Adrenal gland (tissue), 9 donors: ENCODE measurements at regions not wholly inside any gene's neighbourhood (a gene's known extent, or its start where the extent isn't known, plus 50 kb on each side); places are given as distances from the start of the nearest gene placed in this dataset.
"Not testable (repeated sequence)": the region's sequence is repeated elsewhere in the genome, so short reads cannot be mapped to it uniquely, and the experiment has no call there.

Experiments used
- DNase-seq, 7 donors: peaks; one replicate each; pipeline ENCODE4 v3.0.0-alpha.2; 2019 to 2020
- H3K27ac ChIP-seq, 5 donors: fragments of 200-600 bp; sonication (generic) in 4 of 5; 1 replicate in 3 of 5; 2 replicates in 2 of 5; pipeline versions ENCODE4 v1.5.1 to v1.8.0; 2016 to 2020; ENCODE audit warnings: mild to moderate bottlenecking in 1 of 5
- H3K27me3 ChIP-seq: fragments of 200-600 bp; 2 replicates; pipeline ENCODE4 v1.8.0; 2021
- H3K36me3 ChIP-seq, 2 donors: fragments of 200-600 bp; replicated peaks in 1 of 2; 1 replicate in 1 of 2; 2 replicates in 1 of 2; pipeline versions ENCODE4 v1.5.1 to v1.8.0; 2018 to 2022
- H3K4me1 ChIP-seq, 2 donors: fragments of 200-600 bp; replicated peaks in 1 of 2; 1 replicate in 1 of 2; 2 replicates in 1 of 2; pipeline versions ENCODE4 v1.5.1 to v1.8.0; 2018 to 2021
- H3K4me3 ChIP-seq, 4 donors: fragments of 200-600 bp; sonication (generic) in 3 of 4; one replicate each; pipeline ENCODE4 v1.5.1; 2016 to 2018
- H3K9me3 ChIP-seq, 3 donors: fragments of 200-600 bp; sonication (generic) in 1 of 3; replicated peaks in 1 of 3; 1 replicate in 2 of 3; 2 replicates in 1 of 3; pipeline versions ENCODE4 v1.5.1 to v1.8.0; 2016 to 2021
- POLR2A ChIP-seq, 2 donors: fragments of 450-650 bp; IDR thresholded peaks; one replicate each; pipeline ENCODE4 v1.6.1; 2017; ENCODE audit warnings: antibody characterized with exemption in 2 of 2, mild to moderate bottlenecking in 2 of 2, moderate library complexity in 1 of 2
- WGBS, 4 donors: extraction: QIAGEN DNeasy Blood & Tissue Kit in 2 of 4; methylation state at CpG; one replicate each; pipeline versions ENCODE4 v1.1.5 to v1.1.7; 2013 to 2017; 5-methylcytosine and 5-hydroxymethylcytosine counted together
- intact Hi-C, 2 donors: fragments of 100-400 bp; cut with DNase I; formaldehyde crosslinking; loops; one replicate each; pipeline versions ENCODE4 v1.14.1 to v1.15.0; 2022 to 2023
- TF ChIP-seq, protein P1 (sequence below), 6 experiments: fragments of 450-650 bp in 4 of 6; fragments of 200-600 bp in 2 of 6; sonication (generic) in 1 of 6; IDR thresholded peaks; 1 replicate in 5 of 6; 2 replicates in 1 of 6; pipeline versions ENCODE4 v1.5.1 to v1.8.0; 2016 to 2021; ENCODE audit warnings: antibody characterized with exemption in 6 of 6, mild to moderate bottlenecking in 2 of 6, moderate library complexity in 1 of 6
- donor health status: healthy with polysubstance abuse.
- donor health status: Bipolar disorder and iron deficiency.
- donor health status: DM: yes; HTN: yes; CAD: no.
- donor health status: DM: no; HTN: no; CAD: no.
- donor health status: DM: no; HTN: no; CAD: no.

DNA sequence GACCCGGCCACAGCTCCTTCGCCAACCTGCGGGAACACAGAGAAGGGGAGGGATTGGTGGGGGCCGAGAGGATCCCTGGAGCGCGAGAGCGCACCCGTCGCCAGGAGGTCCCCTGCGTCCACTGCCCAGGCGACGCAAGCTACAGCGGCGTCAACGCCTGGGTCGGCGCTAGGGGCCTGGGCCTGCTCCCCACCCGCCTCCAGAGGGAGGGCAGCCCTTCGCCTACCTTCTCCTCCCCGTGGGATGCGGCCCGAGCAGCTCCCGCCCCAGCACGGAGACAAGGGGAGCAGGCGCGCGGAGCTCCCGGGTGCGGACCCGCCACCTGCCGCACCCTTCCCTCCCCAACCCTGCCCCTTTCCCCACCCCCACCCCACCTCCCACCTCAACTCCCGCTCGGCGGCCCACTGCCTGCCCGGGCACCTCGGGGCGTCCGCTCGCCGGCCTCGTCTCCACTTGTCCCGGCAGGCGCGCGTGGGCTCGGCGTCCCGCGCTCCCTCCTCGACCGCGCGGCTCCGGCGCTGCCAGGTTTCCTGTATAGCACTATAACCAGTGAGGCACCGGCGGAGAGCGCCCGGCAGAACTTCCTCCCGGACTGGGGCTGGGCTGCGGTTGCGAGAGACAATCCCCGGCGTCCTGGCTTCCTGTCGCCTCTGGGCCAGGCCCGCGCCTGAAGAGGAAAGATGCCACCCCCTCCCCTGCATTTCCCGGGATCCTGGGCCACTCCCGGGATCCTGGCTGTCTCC lies 119.1 kb upstream of the SMURF2 start:
- peak in 6 of 7 donors; percentile 57 to 83 (median 68) for DNase-seq
- no peaks in the 10 kb centered on the region for H3K9me3 ChIP-seq
- H3K4me1 ChIP-seq, result peaks cover 39 to 50% of the 10 kb centered on the region in 2 donors
- WGBS, 4 donors, result 0 to 3% (median 2%) methylated on average over 2 to 68 of the region's 69 CpGs; no CpG with 5 or more reads in 1 of the 4 donors
- H3K27me3 ChIP-seq, result no peaks in the 10 kb centered on the region
- peak overlapping the region in 2 of 4 donors; percentile 43 to 60 for H3K4me3 ChIP-seq
- TF ChIP-seq POLR2A (IDR thresholded peaks at IDR 0.05), result peak in 1 of 2 donors; percentile 38
- TF ChIP-seq, protein P1, sequence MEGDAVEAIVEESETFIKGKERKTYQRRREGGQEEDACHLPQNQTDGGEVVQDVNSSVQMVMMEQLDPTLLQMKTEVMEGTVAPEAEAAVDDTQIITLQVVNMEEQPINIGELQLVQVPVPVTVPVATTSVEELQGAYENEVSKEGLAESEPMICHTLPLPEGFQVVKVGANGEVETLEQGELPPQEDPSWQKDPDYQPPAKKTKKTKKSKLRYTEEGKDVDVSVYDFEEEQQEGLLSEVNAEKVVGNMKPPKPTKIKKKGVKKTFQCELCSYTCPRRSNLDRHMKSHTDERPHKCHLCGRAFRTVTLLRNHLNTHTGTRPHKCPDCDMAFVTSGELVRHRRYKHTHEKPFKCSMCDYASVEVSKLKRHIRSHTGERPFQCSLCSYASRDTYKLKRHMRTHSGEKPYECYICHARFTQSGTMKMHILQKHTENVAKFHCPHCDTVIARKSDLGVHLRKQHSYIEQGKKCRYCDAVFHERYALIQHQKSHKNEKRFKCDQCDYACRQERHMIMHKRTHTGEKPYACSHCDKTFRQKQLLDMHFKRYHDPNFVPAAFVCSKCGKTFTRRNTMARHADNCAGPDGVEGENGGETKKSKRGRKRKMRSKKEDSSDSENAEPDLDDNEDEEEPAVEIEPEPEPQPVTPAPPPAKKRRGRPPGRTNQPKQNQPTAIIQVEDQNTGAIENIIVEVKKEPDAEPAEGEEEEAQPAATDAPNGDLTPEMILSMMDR (IDR thresholded peaks at IDR 0.05), result no peak
- intact Hi-C loops, result no loop called here
- peaks cover 0 to 23% of the 10 kb centered on the region in 2 donors for H3K36me3 ChIP-seq
- peak overlapping the region in 3 of 5 donors; percentile 44 to 69 (median 62) for H3K27ac ChIP-seq

GRCh38 chr17:64780096-64781013 lies 118.2 kb upstream of the SMURF2 start:
- WGBS, 4 donors, result 0 to 3% (median 2%) methylated on average over 9 to 69 of the region's 69 CpGs
- Histone ChIP-seq H3K36me3 (peaks cover 0 to 17% of the 10 kb centered on the region in 2 donors), H3K9me3 (no peaks in the 10 kb centered on the region), H3K4me3 (peak overlapping the region in 2 of 4 donors; percentile 43 to 60), H3K4me1 (peaks cover 39 to 50% of the 10 kb centered on the region in 2 donors), H3K27ac (peak overlapping the region in 3 of 5 donors; percentile 44 to 69 (median 62)), H3K27me3 (no peaks in the 10 kb centered on the region)
- TF ChIP-seq, protein P1 (IDR thresholded peaks at IDR 0.05), result no peak
- no peak for TF ChIP-seq POLR2A (IDR thresholded peaks at IDR 0.05)
- intact Hi-C loops, result no loop called here
- DNase-seq, result peak in 6 of 7 donors; percentile 56 to 85 (median 70)

GRCh38 chr17:64779376-64780095 lies 117.4 kb upstream of the SMURF2 start:
- Histone ChIP-seq H3K27me3 (no peaks in the 10 kb centered on the region), H3K4me3 (peak overlapping the region in 1 of 4 donors; percentile 60), H3K36me3 (peaks cover 0 to 11% of the 10 kb centered on the region in 2 donors), H3K9me3 (no peaks in the 10 kb centered on the region), H3K27ac (peak overlapping the region in 2 of 5 donors; percentile 62 to 69), H3K4me1 (peaks cover 39 to 50% of the 10 kb centered on the region in 2 donors)
- DNase-seq, result peak in 1 of 7 donors; percentile 62
- no peak for TF ChIP-seq POLR2A (IDR thresholded peaks at IDR 0.05)
- TF ChIP-seq, protein P1 (IDR thresholded peaks at IDR 0.05), result no peak
- 17 to 35% (median 20%) methylated on average over 8 to 43 of the region's 43 CpGs for WGBS, 4 donors
- intact Hi-C loops, result loop anchor here in 1 of 2 donors (10.0 kb wide), 1 partner anchor 175 kb away; no protein-coding TSS in a partner anchor

- not testable (repeated sequence) for H3K36me3 ChIP-seq, H3K9me3 ChIP-seq, H3K27me3 ChIP-seq, DNase-seq
- intact Hi-C loops, result loop anchor here in 1 of 2 donors (10.0 kb wide), 1 partner anchor 176 kb away; no protein-coding TSS in a partner anchor
- Histone ChIP-seq H3K4me1 (peaks cover 39 to 50% of the 10 kb centered on the region in 2 donors), H3K27ac (peak overlapping the region in 1 of 5 donors; percentile 71), H3K4me3 (peak overlapping the region in 1 of 4 donors; percentile 40)
- 20 to 46% (median 41%) methylated on average over 4 to 13 of the region's 13 CpGs for WGBS, 4 donors
Observed at GRCh38 chr17:64779098-64779375, 116.9 kb upstream of the SMURF2 start.
